ENCODE measurements at regions not wholly inside any gene's neighbourhood (a gene's known extent, or its start where the extent isn't known, plus 50 kb on each side); places are given as distances from the start of the nearest gene placed in this dataset.

DNA sequence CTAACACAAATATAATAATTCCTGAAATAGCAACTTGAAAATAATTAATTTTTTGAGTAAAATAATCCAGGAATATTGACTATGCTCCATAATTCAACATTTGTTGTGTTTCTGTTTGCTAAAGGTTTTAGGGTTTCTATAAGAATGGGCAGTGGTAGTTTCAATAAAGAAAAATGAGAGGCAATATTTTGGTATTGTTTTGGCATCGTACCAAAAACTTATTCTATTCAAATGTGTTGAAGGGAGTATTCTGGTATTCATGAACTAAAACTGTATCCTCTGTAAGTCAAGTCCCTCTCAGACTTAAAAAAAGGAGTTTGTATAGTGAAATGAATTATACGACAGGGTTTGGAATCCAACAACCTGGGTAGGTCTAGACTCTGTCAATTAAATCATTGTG is 1245.6 kb upstream of the CELF4 start:
- TF ChIP-seq CTCF (IDR thresholded peaks at IDR 0.05) (no peak), POLR2A (IDR thresholded peaks at IDR 0.05) (no peak)
